Smooth muscle cell (in vitro differentiated cells): ENCODE measurements at regions not wholly inside any gene's neighbourhood (a gene's known extent, or its start where the extent isn't known, plus 50 kb on each side); places are given as distances from the start of the nearest gene placed in this dataset.

Experiments
- DNase-seq: peaks from one replicate; lab custom pipeline; 2025; ENCODE audit not compliant: unreplicated experiment; lab: John Stamatoyannopoulos, UW
- H2AFZ ChIP-seq: fragments of 200-600 bp; sonication (generic); 2 replicates; pipeline ENCODE4 v1.6.0; 2016; ENCODE audit warnings: antibody characterized with exemption, low read depth, mild to moderate bottlenecking
- H3F3A ChIP-seq: fragments of 200-600 bp; sonication (generic); 2 replicates; pipeline ENCODE4 v1.6.0; 2017; ENCODE audit warnings: antibody characterized with exemption, low read depth
- H3K27ac ChIP-seq: fragments of 200-600 bp; sonication (generic); 2 replicates; pipeline ENCODE4 v1.5.1; 2016; ENCODE audit warnings: low read depth, mild to moderate bottlenecking
- H3K27me3 ChIP-seq: fragments of 200-600 bp; sonication (generic); 2 replicates; pipeline ENCODE4 v1.6.1; 2016; ENCODE audit warnings: low read depth, mild to moderate bottlenecking
- H3K36me3 ChIP-seq: fragments of 200-600 bp; sonication (generic); 2 replicates; pipeline ENCODE4 v1.5.1; 2016; ENCODE audit warnings: low read depth
- H3K4me1 ChIP-seq: fragments of 200-600 bp; sonication (generic); 2 replicates; pipeline ENCODE4 v1.5.1; 2016; ENCODE audit warnings: low read depth
- H3K4me2 ChIP-seq: fragments of 200-600 bp; sonication (generic); 2 replicates; pipeline ENCODE4 v1.6.0; 2016; ENCODE audit warnings: mild to moderate bottlenecking
- H3K4me3 ChIP-seq: fragments of 200-600 bp; sonication (generic); 2 replicates; pipeline ENCODE4 v1.5.1; 2016; ENCODE audit warnings: mild to moderate bottlenecking
- H3K79me2 ChIP-seq: fragments of 200-600 bp; sonication (generic); 2 replicates; pipeline ENCODE4 v1.6.0; 2016; ENCODE audit warnings: low read depth, mild to moderate bottlenecking
- H3K9ac ChIP-seq: fragments of 200-600 bp; sonication (generic); 2 replicates; pipeline ENCODE4 v1.6.0; 2016; ENCODE audit warnings: low read depth
- H3K9me3 ChIP-seq: fragments of 200-600 bp; sonication (generic); replicated peaks from 2 replicates; pipeline ENCODE4 v1.5.1; 2016; ENCODE audit warnings: low read depth
- H4K20me1 ChIP-seq: fragments of 200-600 bp; sonication (generic); 2 replicates; pipeline ENCODE4 v1.6.0; 2016; ENCODE audit warnings: low read depth
- CTCF ChIP-seq: fragments of 200-600 bp; sonication (generic); IDR thresholded peaks from 2 replicates; pipeline ENCODE4 v1.5.1; 2017; ENCODE audit warnings: borderline replicate concordance, mild to moderate bottlenecking, antibody characterized with exemption; ENCODE audit not compliant: insufficient read depth, poor library complexity, severe bottlenecking
- WGBS: methylation state at CpG from one replicate; pipeline ENCODE4 v1.1.7; 2016; ENCODE audit warnings: low lambda C conversion rate; 5-methylcytosine and 5-hydroxymethylcytosine counted together

- TF ChIP-seq CTCF: no peak
- Histone ChIP-seq H4K20me1 (no peaks in the 10 kb centered on the region), H3K36me3 (no peaks in the 10 kb centered on the region), H3K4me2 (no peak overlapping the region), H3K27ac (no peak overlapping the region), H3K79me2 (no peaks in the 10 kb centered on the region), H3K4me1 (no peaks in the 10 kb centered on the region), H3K9ac (no peak overlapping the region), H3K27me3 (no peaks in the 10 kb centered on the region), H3K9me3 (no peaks in the 10 kb centered on the region), H3K4me3 (no peak overlapping the region), H3F3A (no peaks in the 10 kb centered on the region), H2AFZ (no peak overlapping the region)
- 69% methylated on average over 5 of the region's 5 CpGs for WGBS
- no peak for DNase-seq
Observed at GRCh38 chr7:81562581-81562980, 207.3 kb downstream of the HGF start.

- Histone ChIP-seq H3F3A (no peaks in the 10 kb centered on the region), H3K9ac (no peak overlapping the region), H3K79me2 (no peaks in the 10 kb centered on the region), H3K36me3 (no peaks in the 10 kb centered on the region), H3K27me3 (no peaks in the 10 kb centered on the region), H3K4me2 (no peak overlapping the region), H3K27ac (no peak overlapping the region), H3K9me3 (no peaks in the 10 kb centered on the region), H3K4me1 (no peaks in the 10 kb centered on the region), H3K4me3 (no peak overlapping the region), H2AFZ (no peak overlapping the region), H4K20me1 (no peaks in the 10 kb centered on the region)
- no peak for DNase-seq
- 97% methylated on average over 5 of the region's 5 CpGs for WGBS
- TF ChIP-seq CTCF: no peak
Observed at GRCh38 chr7:81560708-81561107, 209.1 kb downstream of the HGF start.

- no peaks in the 10 kb centered on the region for H3K79me2 ChIP-seq
- no peaks in the 10 kb centered on the region for H3F3A ChIP-seq
- H3K4me3 ChIP-seq: no peak overlapping the region
- no peak overlapping the region for H3K9ac ChIP-seq
- TF ChIP-seq CTCF: no peak
- H2AFZ ChIP-seq: no peak overlapping the region
- H3K27me3 ChIP-seq: no peaks in the 10 kb centered on the region
- no peaks in the 10 kb centered on the region for H4K20me1 ChIP-seq
- H3K36me3 ChIP-seq: no peaks in the 10 kb centered on the region
- WGBS: 90% methylated on average over 8 of the region's 8 CpGs
- no peaks in the 10 kb centered on the region for H3K4me1 ChIP-seq
- peaks cover 7% of the 10 kb centered on the region for H3K9me3 ChIP-seq
- H3K4me2 ChIP-seq: no peak overlapping the region
- H3K27ac ChIP-seq: no peak overlapping the region
- no peak for DNase-seq
Observed at GRCh38 chr7:81549484-81550016, 220.3 kb downstream of the HGF start.

GRCh38 chr7:81534996-81535395 is 234.9 kb downstream of the HGF start:
- no peak for TF ChIP-seq CTCF
- no peaks in the 10 kb centered on the region for H3K4me1 ChIP-seq
- no peak overlapping the region for H3K4me2 ChIP-seq
- WGBS: 96% methylated on average over 1 of the region's 1 CpG
- no peak overlapping the region for H3K27ac ChIP-seq
- H3K9me3 ChIP-seq: no peaks in the 10 kb centered on the region
- no peaks in the 10 kb centered on the region for H3K27me3 ChIP-seq
- no peaks in the 10 kb centered on the region for H3F3A ChIP-seq
- H4K20me1 ChIP-seq: no peaks in the 10 kb centered on the region
- H2AFZ ChIP-seq: no peak overlapping the region
- no peaks in the 10 kb centered on the region for H3K36me3 ChIP-seq
- no peak overlapping the region for H3K4me3 ChIP-seq
- no peak overlapping the region for H3K9ac ChIP-seq
- H3K79me2 ChIP-seq: no peaks in the 10 kb centered on the region
- DNase-seq: no peak
